Renal cortex interstitium (tissue), 11 donors: ENCODE measurements at regions not wholly inside any gene's neighbourhood (a gene's known extent, or its start where the extent isn't known, plus 50 kb on each side); places are given as distances from the start of the nearest gene placed in this dataset.
A peak's percentile ranks its signal among the peaks of the same experiment; 100 is the strongest.
"Not testable (repeated sequence)": the region's sequence is repeated elsewhere in the genome, so short reads cannot be mapped to it uniquely, and the experiment has no call there.

Experiments used
- DNase-seq, 11 donors: peaks; one replicate each; pipeline ENCODE4 v3.0.0-alpha.2; 2013; ENCODE audit warnings: low read depth in 9 of 11, low spot score in 4 of 11; ENCODE audit errors: extremely low read depth in 1 of 11

GRCh38 chr7:65317372-65317771, 56.3 kb upstream of the ZNF92 start:
- no peak for DNase-seq

GRCh38 chr7:65310761-65311160, 62.9 kb upstream of the ZNF92 start:
- no peak for DNase-seq

GRCh38 chr7:65308300-65308678, 65.4 kb upstream of the ZNF92 start:
- no peak for DNase-seq

- peak; percentile 21 to 70 (median 58) for DNase-seq
Measured at GRCh38 chr7:65307651-65308299, 65.9 kb upstream of the ZNF92 start.

GRCh38 chr7:65304175-65304574, 69.5 kb upstream of the ZNF92 start:
- DNase-seq: peak in 7 of 11 donors; percentile 1 to 31 (median 6)

- DNase-seq: no peak
Measured at GRCh38 chr7:65302883-65303282, 70.8 kb upstream of the ZNF92 start.

GRCh38 chr7:65301007-65301406, 72.6 kb upstream of the ZNF92 start:
- DNase-seq: no peak

- no peak for DNase-seq
Measured at GRCh38 chr7:65295409-65295808, 78.2 kb upstream of the ZNF92 start.

- DNase-seq: not testable (repeated sequence)
Measured at GRCh38 chr7:65290340-65290739, 83.3 kb upstream of the ZNF92 start.

GRCh38 chr7:65287023-65287422, 86.6 kb upstream of the ZNF92 start:
- DNase-seq: no peak

GRCh38 chr7:65285906-65286864, 87.5 kb upstream of the ZNF92 start:
- no peak for DNase-seq

- not testable (repeated sequence) for DNase-seq
Measured at GRCh38 chr7:65285241-65285640, 88.4 kb upstream of the ZNF92 start.

GRCh38 chr7:65279795-65280194, 93.9 kb upstream of the ZNF92 start:
- DNase-seq: no peak

GRCh38 chr7:65276822-65277221, 96.8 kb upstream of the ZNF92 start:
- DNase-seq: no peak

GRCh38 chr7:65271502-65271901, 102.2 kb upstream of the ZNF92 start:
- not testable (repeated sequence) for DNase-seq

GRCh38 chr7:65269150-65269856, 104.4 kb upstream of the ZNF92 start:
- DNase-seq: peak; percentile 68 to 95 (median 85)

- DNase-seq: no peak
Measured at GRCh38 chr7:65268782-65269149, 104.9 kb upstream of the ZNF92 start.

GRCh38 chr7:65265933-65266519, 107.6 kb upstream of the ZNF92 start:
- DNase-seq: no peak

- no peak for DNase-seq
Measured at GRCh38 chr7:65264258-65264657, 109.4 kb upstream of the ZNF92 start.
